ENCODE measurements at regions not wholly inside any gene's neighbourhood (a gene's known extent, or its start where the extent isn't known, plus 50 kb on each side); places are given as distances from the start of the nearest gene placed in this dataset.

DNA sequence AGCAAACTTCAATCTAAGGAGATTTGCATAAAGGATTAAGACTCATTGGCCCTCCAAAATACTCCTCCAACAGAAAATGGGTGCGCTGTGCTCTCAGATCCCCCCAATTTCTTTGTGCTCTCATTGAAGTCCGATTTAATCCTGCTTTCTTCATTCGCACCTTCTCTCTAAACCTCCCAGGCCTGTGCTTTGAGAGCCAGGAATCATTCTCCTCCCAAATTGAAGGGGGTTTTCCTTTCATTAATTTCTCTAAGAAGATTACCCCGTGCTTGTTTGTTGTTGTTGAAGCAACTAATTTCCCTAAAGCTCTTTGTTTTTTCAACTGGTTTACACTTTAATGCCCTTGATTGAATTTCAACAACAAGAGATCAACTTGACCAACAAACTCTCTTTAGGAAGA is 304.2 kb upstream of the IRX3 start:
- TF ChIP-seq ZBTB11 (tag by site-specific recombination; conservative IDR thresholded peaks at IDR 0.05; ENCODE audit: low read depth) (no peak), PBX3 (CRISPR knock-in tag; IDR thresholded peaks at IDR 0.05) (no peak), ZNF146 (tag by site-specific recombination; IDR thresholded peaks at IDR 0.05) (no peak), ZNF274 (IDR thresholded peaks at IDR 0.05; ENCODE audit: low read length) (no peak), ZNF274 (tag by site-specific recombination; IDR thresholded peaks at IDR 0.05; ENCODE audit: borderline replicate concordance) (no peak), REST (tag by site-specific recombination; IDR thresholded peaks at IDR 0.05) (no peak), ZNF121 (tag by site-specific recombination; IDR thresholded peaks at IDR 0.05) (no peak), GLIS1 (tag by site-specific recombination; IDR thresholded peaks at IDR 0.05) (no peak), ZNF239 (tag by site-specific recombination; IDR thresholded peaks at IDR 0.05) (no peak), ZNF513 (tag by site-specific recombination; IDR thresholded peaks at IDR 0.05) (no peak), ZNF473 (tag by site-specific recombination; IDR thresholded peaks at IDR 0.05) (no peak), ZNF280D (tag by site-specific recombination; IDR thresholded peaks at IDR 0.05) (no peak)
- TF ChIP-seq, protein P1, sequence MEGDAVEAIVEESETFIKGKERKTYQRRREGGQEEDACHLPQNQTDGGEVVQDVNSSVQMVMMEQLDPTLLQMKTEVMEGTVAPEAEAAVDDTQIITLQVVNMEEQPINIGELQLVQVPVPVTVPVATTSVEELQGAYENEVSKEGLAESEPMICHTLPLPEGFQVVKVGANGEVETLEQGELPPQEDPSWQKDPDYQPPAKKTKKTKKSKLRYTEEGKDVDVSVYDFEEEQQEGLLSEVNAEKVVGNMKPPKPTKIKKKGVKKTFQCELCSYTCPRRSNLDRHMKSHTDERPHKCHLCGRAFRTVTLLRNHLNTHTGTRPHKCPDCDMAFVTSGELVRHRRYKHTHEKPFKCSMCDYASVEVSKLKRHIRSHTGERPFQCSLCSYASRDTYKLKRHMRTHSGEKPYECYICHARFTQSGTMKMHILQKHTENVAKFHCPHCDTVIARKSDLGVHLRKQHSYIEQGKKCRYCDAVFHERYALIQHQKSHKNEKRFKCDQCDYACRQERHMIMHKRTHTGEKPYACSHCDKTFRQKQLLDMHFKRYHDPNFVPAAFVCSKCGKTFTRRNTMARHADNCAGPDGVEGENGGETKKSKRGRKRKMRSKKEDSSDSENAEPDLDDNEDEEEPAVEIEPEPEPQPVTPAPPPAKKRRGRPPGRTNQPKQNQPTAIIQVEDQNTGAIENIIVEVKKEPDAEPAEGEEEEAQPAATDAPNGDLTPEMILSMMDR (tag by site-specific recombination; IDR thresholded peaks at IDR 0.05), result no peak
